ENCODE measurements at regions not wholly inside any gene's neighbourhood (a gene's known extent, or its start where the extent isn't known, plus 50 kb on each side); places are given as distances from the start of the nearest gene placed in this dataset.

DNA sequence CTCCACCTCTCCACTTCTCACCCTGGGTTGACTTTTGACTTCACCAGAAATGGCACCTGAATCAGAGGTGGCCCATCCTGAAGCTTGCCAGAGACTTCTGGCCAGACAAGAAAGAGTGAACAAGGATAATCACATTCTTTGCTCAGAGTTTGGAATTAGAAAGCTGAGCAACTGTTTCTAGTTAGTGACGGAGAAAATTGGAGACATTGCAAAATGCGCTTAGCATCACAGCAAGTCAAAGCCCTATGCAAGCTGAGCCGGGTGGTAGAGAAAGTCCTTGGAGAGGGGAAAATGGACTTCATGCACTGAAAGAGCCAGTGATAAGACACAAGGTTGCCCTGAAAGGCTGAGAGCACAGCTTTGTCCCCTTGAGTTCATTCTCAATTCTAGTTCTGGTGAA is 161.8 kb downstream of the PAH start:
- Histone ChIP-seq H3K27me3 (replicated peaks) (no peaks in the 10 kb centered on the region), H3K27ac (no peak overlapping the region), H3K36me3 (replicated peaks) (no peaks in the 10 kb centered on the region), H3K4me3 (ENCODE audit: low read depth, low read length) (no peak overlapping the region)
- in situ Hi-C loops (cut with HindIII; ENCODE audit: low pct_ligation_motif_present, low sequenced_read_pairs): no loop called here
- DNase-seq: no peak
- TF ChIP-seq, protein P1, sequence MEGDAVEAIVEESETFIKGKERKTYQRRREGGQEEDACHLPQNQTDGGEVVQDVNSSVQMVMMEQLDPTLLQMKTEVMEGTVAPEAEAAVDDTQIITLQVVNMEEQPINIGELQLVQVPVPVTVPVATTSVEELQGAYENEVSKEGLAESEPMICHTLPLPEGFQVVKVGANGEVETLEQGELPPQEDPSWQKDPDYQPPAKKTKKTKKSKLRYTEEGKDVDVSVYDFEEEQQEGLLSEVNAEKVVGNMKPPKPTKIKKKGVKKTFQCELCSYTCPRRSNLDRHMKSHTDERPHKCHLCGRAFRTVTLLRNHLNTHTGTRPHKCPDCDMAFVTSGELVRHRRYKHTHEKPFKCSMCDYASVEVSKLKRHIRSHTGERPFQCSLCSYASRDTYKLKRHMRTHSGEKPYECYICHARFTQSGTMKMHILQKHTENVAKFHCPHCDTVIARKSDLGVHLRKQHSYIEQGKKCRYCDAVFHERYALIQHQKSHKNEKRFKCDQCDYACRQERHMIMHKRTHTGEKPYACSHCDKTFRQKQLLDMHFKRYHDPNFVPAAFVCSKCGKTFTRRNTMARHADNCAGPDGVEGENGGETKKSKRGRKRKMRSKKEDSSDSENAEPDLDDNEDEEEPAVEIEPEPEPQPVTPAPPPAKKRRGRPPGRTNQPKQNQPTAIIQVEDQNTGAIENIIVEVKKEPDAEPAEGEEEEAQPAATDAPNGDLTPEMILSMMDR (IDR thresholded peaks at IDR 0.05; ENCODE audit: low read depth, low read length, missing control alignments): no peak

- no peak for DNase-seq
- in situ Hi-C loops (cut with HindIII; ENCODE audit: low pct_ligation_motif_present, low sequenced_read_pairs): no loop called here
- H3K27ac ChIP-seq: no peak overlapping the region
- H3K27me3 ChIP-seq (replicated peaks): no peaks in the 10 kb centered on the region
- TF ChIP-seq, protein P1 (IDR thresholded peaks at IDR 0.05; ENCODE audit: low read depth, low read length, missing control alignments): no peak
- no peaks in the 10 kb centered on the region for H3K36me3 ChIP-seq (replicated peaks)
- H3K4me3 ChIP-seq (ENCODE audit: low read depth, low read length): no peak overlapping the region
Measured at GRCh38 chr12:102753802-102754201, 163.2 kb downstream of the PAH start.

DNA sequence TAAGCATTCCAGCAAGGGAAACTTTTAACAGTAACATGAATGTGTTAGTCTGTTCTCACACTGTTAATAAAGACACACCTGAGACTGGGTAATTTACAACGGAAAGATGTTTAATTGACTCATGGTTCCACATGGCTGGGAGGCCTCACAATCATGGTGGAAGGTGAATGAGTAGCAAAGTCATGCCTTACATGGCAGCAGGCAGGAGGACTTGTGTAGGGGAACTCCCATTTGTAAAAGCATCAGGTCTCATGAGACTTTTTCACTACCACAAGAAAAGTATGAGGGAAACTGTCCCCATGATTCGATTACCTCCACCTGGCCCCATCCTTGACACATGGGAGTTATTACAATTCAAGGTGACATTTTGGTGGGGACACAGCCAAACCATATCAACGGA is 168.3 kb downstream of the PAH start:
- TF ChIP-seq, protein P1 (IDR thresholded peaks at IDR 0.05; ENCODE audit: low read depth, low read length, missing control alignments): no peak
- Histone ChIP-seq H3K27ac (no peak overlapping the region), H3K36me3 (replicated peaks) (no peaks in the 10 kb centered on the region), H3K4me3 (ENCODE audit: low read depth, low read length) (no peak overlapping the region), H3K27me3 (replicated peaks) (no peaks in the 10 kb centered on the region)
- no peak for DNase-seq
- in situ Hi-C loops (cut with HindIII; ENCODE audit: low pct_ligation_motif_present, low sequenced_read_pairs): no loop called here

GRCh38 chr12:102746963-102747362 is 170.1 kb downstream of the PAH start:
- no peaks in the 10 kb centered on the region for H3K36me3 ChIP-seq (replicated peaks)
- DNase-seq: no peak
- in situ Hi-C loops (cut with HindIII; ENCODE audit: low pct_ligation_motif_present, low sequenced_read_pairs): no loop called here
- no peak overlapping the region for H3K4me3 ChIP-seq (ENCODE audit: low read depth, low read length)
- TF ChIP-seq, protein P1 (IDR thresholded peaks at IDR 0.05; ENCODE audit: low read depth, low read length, missing control alignments): no peak
- no peak overlapping the region for H3K27ac ChIP-seq
- no peaks in the 10 kb centered on the region for H3K27me3 ChIP-seq (replicated peaks)

DNA sequence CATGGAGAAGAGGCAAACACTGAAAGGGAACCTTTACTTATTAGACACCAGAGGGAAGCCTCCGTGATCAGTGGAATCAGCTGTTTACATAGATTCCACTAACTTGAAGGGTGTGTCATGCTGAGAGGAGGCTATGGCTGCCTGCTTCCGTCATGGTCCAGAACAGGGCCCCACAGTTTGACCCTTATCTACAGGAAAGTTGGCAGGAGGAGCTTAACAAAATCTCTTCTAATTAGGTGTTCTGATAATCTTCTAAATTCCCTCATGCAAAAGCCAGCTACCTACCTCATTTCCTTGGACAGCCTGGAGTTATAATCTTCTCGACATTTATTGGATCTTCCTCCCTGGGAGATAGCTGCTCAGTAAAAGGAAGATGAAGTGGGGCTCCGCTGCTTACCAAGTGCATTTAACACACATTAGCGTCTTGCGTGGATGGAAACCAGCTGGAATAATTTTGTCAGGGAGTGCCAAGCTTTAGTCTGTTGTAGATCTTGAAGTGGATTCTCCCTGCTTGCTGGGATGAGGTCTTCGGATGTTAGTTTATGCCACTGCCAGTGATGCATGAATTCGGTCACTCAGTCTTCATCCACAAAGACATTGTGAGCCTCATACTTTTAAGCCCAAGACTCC is 171.0 kb downstream of the PAH start:
- in situ Hi-C loops (cut with HindIII; ENCODE audit: low pct_ligation_motif_present, low sequenced_read_pairs): no loop called here
- Histone ChIP-seq H3K4me3 (ENCODE audit: low read depth, low read length) (no peak overlapping the region), H3K27ac (no peak overlapping the region), H3K27me3 (replicated peaks) (no peaks in the 10 kb centered on the region), H3K36me3 (replicated peaks) (no peaks in the 10 kb centered on the region)
- no peak for DNase-seq
- TF ChIP-seq, protein P1 (IDR thresholded peaks at IDR 0.05; ENCODE audit: low read depth, low read length, missing control alignments): no peak

DNA sequence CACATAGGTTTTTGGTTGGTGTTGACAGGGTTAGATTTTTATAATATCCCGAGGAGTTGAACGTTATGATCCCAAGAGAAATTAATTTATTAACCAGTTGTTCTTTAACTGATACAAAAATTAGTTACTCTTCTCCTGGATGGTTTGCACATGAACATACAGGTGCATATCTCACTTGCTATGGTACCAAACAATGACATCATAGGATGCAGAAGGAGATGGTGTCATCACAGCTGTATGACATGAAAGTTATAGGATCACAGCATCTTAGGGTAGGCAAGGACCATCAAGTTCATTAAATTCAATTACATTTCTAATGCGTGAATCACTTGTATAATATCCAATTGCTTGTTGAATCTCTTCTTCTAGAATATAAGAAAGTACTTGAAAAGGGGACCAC is 175.8 kb downstream of the PAH start:
- no peak for DNase-seq
- in situ Hi-C loops (cut with HindIII; ENCODE audit: low pct_ligation_motif_present, low sequenced_read_pairs): no loop called here

More for the DNA sequence above, 175.8 kb downstream of the PAH start:
- no peak overlapping the region for H3K27ac ChIP-seq
- H3K27me3 ChIP-seq (replicated peaks): no peaks in the 10 kb centered on the region
- TF ChIP-seq, protein P1 (IDR thresholded peaks at IDR 0.05; ENCODE audit: low read depth, low read length, missing control alignments): no peak
- H3K4me3 ChIP-seq (ENCODE audit: low read depth, low read length): no peak overlapping the region
- H3K36me3 ChIP-seq (replicated peaks): no peaks in the 10 kb centered on the region

Data from brain microvascular endothelial cell (primary cell).